HG03575 (cell line): ENCODE measurements at regions not wholly inside any gene's neighbourhood (a gene's known extent, or its start where the extent isn't known, plus 50 kb on each side); places are given as distances from the start of the nearest gene placed in this dataset.

Source experiments
- ATAC-seq: cut with Tn5 transposase; IDR thresholded peaks from one replicate; pipeline ENCODE4 v1.9.1; 2021; ENCODE audit not compliant: unreplicated experiment, insufficient number of reproducible peaks, low FRiP score; ENCODE audit errors: extremely low read depth

DNA sequence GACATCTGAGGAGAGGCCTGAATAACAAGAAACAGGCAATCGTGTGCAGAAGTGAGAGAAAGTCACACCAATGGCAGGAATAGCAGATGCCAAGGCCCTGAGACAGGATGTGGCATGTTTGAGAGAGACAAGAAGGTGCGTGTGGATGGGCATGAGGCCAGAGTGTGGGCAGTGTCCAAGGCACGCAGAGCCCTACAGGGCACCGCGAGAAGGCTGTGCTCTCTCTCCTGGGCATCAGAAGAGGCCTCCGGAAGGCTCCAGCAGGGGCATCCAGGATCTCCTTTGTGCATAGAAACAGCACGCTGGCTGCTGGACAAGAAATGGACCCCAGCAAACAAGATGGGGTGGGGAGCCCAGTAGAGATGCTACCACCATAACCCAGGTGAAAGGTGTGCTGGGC lies 239.0 kb upstream of the RAB6C start:
- ATAC-seq: no peak

DNA sequence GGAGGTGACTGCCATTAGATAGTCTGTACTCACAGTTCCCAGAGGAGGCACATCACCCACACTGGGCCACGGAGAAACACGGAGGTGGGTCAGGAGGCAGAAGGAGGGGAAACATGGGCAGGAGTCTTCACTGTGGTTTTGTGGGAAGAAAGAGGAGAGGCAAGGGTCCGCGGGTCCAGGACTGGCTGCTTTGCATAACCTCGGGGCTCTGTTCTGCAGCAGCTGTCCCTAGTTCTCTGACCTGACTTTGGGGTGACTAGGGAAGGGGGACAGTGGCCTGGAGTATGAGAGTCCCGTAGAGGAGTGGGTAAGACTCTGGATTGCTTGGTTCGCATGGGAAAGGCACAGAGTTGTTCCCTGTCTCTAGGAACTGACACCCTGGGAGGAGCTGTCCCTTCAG lies 238.3 kb upstream of the RAB6C start:
- ATAC-seq: no peak

- no peak for ATAC-seq
Observed at GRCh38 chr2:129741623-129742022, 237.8 kb upstream of the RAB6C start.

DNA sequence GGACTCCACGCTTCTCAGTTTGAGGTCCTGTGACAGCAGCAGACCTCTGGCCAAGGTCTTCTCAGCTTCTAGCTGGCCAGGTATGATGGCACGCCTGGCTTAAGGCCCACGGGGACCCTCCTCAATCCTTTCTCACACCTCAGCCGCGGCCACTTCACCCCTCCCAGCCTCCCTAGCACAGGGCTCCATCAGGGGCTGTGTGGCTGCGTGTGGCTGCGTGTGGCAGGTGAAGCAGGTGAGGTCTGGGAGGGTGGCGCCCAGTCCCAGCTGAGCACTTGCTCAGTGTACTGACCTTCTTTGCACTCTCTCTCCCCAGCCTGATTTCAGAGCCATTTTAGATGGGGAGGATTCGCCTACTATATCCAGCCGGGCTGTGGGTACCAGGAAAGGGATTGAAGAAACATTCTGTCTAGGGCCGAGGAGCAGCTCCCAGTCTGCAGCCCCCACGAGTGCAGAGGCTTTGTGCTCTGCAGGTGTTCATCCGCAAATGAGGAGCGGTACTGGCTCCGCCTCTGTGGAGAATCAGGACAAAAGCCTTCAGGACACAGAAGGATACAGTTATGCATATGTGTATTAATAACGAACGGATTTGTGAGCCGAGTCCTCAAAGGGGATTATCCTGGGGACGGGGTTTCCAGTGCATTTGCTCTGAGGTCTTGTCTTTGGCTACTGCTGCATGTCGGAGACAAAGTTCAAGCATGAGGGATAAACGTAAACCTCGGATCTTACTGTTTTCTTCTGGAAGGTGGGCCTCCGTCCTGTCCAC lies 236.9 kb upstream of the RAB6C start:
- no peak for ATAC-seq

- ATAC-seq: no peak
Observed at GRCh38 chr2:129744141-129744540, 235.3 kb upstream of the RAB6C start.

GRCh38 chr2:129744649-129745048 lies 234.8 kb upstream of the RAB6C start:
- no peak for ATAC-seq

DNA sequence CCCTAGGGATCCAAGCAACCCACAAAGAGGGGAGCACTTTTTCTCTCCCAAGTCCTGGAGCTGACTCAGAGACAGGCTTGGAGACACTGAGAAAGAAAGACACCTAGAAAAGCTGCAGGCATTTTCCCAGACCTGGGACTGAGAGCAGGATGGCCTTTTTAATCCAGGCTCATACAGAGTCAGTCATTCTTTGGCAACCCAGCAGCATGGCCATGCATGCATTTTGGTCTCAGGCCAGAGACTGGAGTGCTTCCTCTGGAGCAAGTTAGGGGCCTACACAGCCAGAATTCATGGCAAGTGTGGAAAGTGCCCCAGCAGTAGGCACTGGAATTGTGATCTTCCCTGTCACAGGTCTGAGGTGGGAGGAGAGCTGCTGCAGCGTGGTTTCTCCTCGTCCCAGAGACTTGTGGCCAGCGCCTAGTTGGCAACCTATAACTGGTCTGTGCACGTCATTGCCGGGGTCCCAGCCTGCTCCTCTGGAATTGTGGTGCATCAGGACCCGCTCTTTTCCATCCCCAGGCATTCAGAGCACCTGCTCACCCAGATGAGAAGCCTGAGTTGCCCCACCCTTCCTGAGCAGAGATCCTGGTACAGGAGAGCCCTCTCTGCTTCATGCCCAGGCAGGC lies 231.9 kb upstream of the RAB6C start:
- no peak for ATAC-seq

DNA sequence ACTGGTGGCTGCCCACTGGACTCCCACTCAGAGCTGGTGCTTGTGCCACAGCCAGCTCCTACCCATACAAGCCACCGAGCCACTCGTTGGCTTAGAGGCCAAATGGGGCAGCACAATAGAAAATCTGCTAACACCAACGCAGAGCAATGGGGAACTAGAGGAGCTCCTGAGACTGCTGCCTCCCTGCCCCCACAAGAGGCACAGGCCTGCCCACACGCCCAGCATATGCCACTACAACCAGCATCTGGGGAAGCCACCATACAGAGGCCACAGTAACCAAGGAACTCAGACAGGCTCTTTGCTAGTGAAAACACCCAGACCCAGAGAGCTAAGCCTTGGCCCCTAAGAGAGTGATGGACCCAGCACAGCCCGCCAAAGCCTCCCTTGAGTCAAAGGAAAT lies 231.2 kb upstream of the RAB6C start:
- ATAC-seq: no peak

DNA sequence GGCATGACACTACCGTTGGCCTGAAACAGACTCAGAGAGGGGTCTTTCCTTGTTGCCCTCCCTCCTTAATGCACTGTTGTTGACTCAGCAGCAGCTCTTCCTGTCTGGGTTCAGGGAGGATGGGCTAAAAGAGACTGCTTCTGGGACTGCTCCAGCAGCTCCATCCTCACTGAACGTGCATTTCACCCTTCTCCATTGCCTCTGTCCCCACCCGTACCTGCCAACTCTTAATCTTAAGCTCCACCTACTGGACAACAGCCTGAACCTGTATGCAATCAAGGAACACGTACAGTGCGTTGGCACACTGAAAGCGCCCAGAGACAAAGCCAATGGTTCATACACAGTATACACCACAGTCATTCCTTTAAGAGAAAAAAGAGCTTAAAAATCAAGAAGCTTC lies 230.8 kb upstream of the RAB6C start:
- ATAC-seq: no peak

DNA sequence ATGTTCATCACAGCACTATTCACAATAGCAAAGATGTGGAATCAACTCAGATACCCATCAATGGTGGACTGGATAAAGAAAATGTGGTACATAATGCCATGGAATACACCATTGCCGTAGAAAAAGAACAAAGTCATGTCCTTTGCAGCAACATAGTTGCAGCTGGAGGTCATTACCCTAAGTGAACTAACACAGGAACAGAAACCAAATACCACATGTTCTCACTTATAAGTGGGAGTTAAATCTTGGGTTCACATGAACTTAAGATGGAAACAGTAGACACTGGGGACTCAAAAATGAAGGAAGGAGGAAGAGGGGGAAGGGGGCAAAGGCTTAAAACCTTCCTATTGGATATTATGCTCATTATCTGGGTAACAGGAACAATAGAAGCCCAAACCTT lies 228.1 kb upstream of the RAB6C start:
- ATAC-seq: no peak

DNA sequence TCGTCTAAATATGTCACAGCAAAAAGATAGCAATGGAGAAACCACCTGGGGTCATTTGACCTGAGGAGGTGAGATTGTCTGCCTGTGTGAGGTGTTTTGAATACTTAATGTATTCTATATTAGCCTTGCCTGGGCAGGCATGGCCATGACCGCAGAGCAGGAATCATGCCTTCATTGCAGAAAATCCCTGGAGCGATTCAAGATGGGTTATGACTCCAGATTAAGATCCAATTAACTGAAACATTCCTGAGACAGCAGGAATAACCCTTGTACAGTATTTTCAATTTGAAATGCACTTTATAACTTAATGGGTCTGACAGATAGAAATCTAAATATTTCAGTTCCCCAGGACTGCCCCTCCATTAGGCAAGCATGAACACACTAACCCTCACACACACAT lies 227.3 kb upstream of the RAB6C start:
- no peak for ATAC-seq

DNA sequence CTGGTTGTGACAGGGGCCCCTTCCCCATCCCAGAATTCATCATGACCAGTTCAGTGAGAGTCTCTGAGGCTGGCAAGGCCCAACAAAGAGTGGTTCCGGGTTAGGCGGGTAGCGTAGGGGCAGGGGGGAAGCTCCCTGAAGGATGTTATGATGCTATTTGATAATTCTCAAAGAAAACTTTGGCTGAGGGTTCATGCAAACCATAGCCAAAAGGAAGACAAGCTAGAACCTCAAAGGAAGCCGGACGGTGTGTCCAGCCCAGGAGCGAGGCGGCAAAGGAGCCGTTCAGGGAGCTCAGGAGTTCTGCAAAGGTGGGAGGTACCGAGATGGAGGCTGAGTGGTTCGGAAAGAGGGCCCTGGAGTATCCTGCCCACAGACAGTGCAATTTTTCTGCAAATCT lies 226.8 kb upstream of the RAB6C start:
- no peak for ATAC-seq

DNA sequence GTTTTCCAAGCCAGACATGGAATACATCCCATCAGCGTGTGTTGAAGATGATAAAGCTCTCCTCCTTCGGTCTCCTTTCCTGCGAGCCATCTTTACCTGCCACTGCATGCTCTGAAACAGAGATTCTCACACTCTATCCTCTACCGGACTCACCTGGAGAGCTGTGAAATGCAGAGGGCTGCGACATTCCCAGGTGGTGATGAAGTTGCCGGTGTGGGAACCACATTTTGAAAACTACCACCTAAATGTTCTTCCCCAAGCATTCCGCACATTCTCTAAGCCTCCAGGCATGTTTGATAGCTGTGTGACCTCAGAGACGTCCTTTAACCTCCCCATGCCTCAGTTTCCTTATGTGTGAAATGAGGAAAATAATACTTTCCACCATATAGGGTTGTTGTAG lies 226.2 kb upstream of the RAB6C start:
- no peak for ATAC-seq

- ATAC-seq: no peak
Observed at GRCh38 chr2:129754421-129754820, 225.0 kb upstream of the RAB6C start.

DNA sequence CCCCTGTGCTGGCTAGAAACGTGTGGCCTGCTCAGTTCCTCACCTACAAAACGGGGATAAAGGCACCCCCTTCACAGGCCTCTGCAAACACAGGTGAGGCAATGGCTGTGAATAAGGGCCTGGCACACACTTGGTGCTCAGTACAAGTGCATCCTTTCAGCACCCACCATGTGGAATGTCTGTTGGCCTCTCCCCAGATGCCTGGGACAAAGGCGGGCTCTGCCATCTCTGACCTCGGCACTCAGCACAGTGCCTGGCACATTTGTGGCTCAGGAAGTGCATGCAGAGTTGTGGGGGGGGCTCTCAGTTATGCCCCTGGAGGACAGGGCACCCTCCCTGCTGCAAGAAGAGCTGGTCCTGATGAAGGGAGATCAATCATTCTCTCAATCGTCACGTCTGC lies 224.6 kb upstream of the RAB6C start:
- ATAC-seq: no peak

DNA sequence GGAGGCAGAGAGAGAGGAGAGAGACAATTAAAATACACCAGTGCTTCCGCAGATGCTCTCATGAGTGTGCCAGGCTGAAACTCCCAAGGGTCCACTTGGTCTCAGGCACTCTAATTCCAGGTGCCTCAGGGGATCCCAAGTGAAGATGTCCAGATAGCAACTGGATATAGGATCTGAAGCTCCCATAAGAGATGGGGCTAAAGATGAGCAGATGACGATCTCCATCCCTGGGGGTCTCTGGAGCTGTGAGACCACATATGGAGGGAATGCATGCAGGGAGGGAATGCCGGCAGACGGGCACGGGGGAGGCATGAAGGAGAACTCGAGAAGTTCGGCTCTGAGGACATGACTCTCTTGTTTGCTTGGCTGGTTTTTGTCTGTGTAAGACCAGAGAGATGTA lies 223.7 kb upstream of the RAB6C start:
- ATAC-seq: no peak

GRCh38 chr2:129756276-129756675 lies 223.2 kb upstream of the RAB6C start:
- no peak for ATAC-seq

DNA sequence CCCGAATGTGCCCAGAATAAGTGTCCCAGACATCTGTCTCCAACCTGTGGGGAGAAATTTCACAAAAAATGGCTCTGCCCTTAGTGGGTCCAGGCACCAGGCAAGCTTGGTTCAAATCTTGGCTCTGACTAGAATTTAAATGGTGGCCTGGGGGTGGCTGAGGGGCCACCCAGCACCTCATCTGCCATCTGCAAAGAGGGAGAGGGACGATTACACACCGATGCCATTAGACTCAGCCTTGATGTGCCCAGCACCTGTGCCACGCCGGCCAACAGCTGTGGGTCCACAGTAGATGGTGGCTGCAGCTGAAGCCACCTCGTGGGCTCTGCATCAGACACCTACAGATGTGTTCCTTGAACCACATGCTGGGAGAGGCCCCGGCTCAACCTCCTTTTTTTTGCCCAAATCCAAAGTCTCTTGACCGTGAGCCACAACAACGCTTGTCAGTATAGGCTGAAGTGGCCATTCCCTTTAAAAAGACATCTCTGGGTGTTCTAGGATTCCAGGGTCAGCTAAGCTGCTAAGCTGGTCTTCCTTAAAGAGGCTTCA lies 222.0 kb upstream of the RAB6C start:
- no peak for ATAC-seq

- ATAC-seq: no peak
Observed at GRCh38 chr2:129757915-129758783, 221.3 kb upstream of the RAB6C start.
